Chondrocyte (in vitro differentiated cells): ENCODE measurements at regions not wholly inside any gene's neighbourhood (a gene's known extent, or its start where the extent isn't known, plus 50 kb on each side); places are given as distances from the start of the nearest gene placed in this dataset.
"Not testable (repeated sequence)": the region's sequence is repeated elsewhere in the genome, so short reads cannot be mapped to it uniquely, and the experiment has no call there.

Source experiments
- DNase-seq: peaks from one replicate; pipeline ENCODE4 v3.0.0; 2021; ENCODE audit warnings: mixed read lengths, low spot score
- H3K27ac Mint-ChIP-seq: one replicate; pipeline ENCODE4 v1.8.0; 2021; ENCODE audit warnings: mild to moderate bottlenecking, moderate library complexity, mixed read lengths; ENCODE audit not compliant: unreplicated experiment
- H3K27me3 Mint-ChIP-seq: 2 replicates; pipeline ENCODE4 v1.8.0; 2021; ENCODE audit warnings: low read depth, mixed read lengths
- H3K36me3 Mint-ChIP-seq: 2 replicates; pipeline ENCODE4 v1.8.0; 2021; ENCODE audit warnings: low read depth, mixed read lengths
- H3K4me1 Mint-ChIP-seq: 2 replicates; pipeline ENCODE4 v1.8.0; 2021; ENCODE audit warnings: low read depth, mild to moderate bottlenecking, mixed read lengths
- H3K4me3 Mint-ChIP-seq: one replicate; pipeline ENCODE4 v1.8.0; 2021; ENCODE audit warnings: mild to moderate bottlenecking, moderate library complexity, mixed read lengths; ENCODE audit not compliant: unreplicated experiment
- H3K9me3 Mint-ChIP-seq: 2 replicates; pipeline ENCODE4 v1.8.0; 2021; ENCODE audit warnings: low read depth, mixed read lengths
- TF ChIP-seq, protein P1 (sequence below): fragments of 200-600 bp; sonication (generic); IDR thresholded peaks from 2 replicates; pipeline ENCODE4 v1.5.0; 2021; ENCODE audit warnings: antibody characterized with exemption, mild to moderate bottlenecking, moderate library complexity

DNA sequence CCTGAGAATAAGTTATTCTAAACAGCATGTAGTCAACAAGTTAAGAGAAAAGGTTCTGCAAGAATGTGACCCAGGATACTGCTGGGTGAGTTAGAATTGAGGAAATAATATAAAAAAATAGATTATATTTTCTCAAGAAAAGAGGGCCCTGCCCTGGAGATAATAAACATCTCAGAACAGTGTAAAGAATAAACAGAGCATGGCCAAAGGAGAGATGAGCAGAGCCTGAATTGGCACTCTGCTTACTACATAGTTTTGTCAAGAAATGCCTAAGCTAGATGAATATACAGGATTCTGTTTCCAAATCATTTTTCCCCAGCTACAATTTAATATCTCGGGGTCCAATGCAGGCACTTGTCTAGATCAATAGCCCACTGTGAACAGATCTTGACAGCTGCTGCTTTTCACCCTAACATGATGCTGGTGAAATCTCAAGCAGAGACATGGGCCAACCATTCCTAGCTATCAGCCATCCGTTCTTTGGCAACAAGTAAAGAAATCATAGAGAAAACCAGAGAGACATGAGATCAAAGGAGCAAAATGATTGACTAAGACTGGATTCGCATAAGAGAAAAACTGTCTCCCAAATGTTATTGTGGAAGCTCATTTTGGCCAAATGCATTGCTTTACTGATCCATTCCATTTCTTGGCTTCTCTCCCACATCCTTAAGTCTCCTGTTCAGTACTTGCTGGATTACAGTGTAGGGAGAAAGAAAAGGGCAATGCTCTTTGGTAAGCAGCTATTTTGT, 173.2 kb downstream of the PRELID2 start:
- no peak overlapping the region for H3K4me3 Mint-ChIP-seq
- H3K27ac Mint-ChIP-seq = no peak overlapping the region
- H3K9me3 Mint-ChIP-seq = no peaks in the 10 kb centered on the region
- TF ChIP-seq, protein P1, sequence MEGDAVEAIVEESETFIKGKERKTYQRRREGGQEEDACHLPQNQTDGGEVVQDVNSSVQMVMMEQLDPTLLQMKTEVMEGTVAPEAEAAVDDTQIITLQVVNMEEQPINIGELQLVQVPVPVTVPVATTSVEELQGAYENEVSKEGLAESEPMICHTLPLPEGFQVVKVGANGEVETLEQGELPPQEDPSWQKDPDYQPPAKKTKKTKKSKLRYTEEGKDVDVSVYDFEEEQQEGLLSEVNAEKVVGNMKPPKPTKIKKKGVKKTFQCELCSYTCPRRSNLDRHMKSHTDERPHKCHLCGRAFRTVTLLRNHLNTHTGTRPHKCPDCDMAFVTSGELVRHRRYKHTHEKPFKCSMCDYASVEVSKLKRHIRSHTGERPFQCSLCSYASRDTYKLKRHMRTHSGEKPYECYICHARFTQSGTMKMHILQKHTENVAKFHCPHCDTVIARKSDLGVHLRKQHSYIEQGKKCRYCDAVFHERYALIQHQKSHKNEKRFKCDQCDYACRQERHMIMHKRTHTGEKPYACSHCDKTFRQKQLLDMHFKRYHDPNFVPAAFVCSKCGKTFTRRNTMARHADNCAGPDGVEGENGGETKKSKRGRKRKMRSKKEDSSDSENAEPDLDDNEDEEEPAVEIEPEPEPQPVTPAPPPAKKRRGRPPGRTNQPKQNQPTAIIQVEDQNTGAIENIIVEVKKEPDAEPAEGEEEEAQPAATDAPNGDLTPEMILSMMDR = no peak
- H3K27me3 Mint-ChIP-seq = no peaks in the 10 kb centered on the region
- no peak for DNase-seq
- H3K4me1 Mint-ChIP-seq = no peaks in the 10 kb centered on the region
- H3K36me3 Mint-ChIP-seq = peaks cover 1% of the 10 kb centered on the region

DNA sequence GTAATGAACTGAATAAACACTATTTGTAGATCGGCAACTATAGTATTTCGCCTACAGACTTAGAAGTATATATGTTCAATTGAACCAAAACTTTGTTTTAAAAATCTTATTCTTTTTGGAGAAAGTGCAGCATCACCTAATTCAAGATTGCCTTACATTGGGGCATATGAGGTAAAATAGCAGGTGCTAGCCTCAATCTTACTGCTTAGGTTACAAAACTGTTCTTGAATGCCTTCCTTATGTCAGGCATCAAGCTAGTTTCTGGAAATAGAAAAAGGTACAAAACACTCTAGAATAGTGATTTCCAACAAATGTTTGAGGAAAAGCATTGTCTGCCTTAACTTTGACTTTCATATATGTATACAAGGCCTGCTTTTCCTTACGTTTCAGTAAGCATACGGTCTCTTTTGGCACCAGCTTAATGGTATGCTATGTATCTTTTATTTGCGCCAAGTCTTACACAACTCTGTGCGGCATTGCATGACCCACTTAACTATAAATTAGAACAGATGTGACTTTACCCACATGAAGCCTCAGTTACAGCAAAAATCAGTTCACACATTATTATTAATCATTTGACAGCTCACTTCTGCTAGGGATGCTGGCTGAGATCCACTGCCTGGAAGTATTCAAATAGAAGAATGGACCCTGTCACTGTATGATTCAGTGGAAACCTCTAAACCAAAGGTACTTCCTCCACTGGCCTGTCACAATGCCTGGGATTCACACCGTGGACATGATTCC, 174.1 kb downstream of the PRELID2 start:
- H3K4me1 Mint-ChIP-seq = no peaks in the 10 kb centered on the region
- H3K27me3 Mint-ChIP-seq = no peaks in the 10 kb centered on the region
- H3K9me3 Mint-ChIP-seq = peaks cover under 1% of the 10 kb centered on the region
- TF ChIP-seq, protein P1 = no peak
- H3K4me3 Mint-ChIP-seq = no peak overlapping the region
- DNase-seq = no peak
- peaks cover 1% of the 10 kb centered on the region for H3K36me3 Mint-ChIP-seq
- H3K27ac Mint-ChIP-seq = no peak overlapping the region

DNA sequence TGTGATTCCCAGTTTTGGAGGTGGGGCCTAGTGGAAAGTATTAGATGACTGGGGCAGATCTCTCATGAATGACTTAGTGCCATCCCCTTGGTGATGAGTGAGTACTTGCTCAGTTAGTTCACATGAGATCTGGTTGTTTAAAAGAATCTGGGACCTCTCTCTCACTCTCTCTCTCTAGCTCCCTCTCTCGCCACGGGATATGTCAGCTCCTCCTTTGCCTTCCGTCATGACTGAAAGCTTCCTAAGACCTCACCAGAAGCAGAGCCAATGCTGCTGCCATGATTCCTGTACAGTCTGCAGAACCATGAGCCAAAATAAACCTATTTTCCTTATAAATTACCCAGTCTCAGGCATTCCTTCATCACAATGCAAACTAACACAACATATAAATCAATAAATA, 176.7 kb downstream of the PRELID2 start:
- Mint-ChIP-seq H3K27ac (no peak overlapping the region), H3K9me3 (peaks cover 12% of the 10 kb centered on the region), H3K36me3 (peaks cover 7% of the 10 kb centered on the region), H3K4me3 (no peak overlapping the region), H3K4me1 (no peaks in the 10 kb centered on the region), H3K27me3 (no peaks in the 10 kb centered on the region)
- TF ChIP-seq, protein P1 = no peak
- DNase-seq = no peak

DNA sequence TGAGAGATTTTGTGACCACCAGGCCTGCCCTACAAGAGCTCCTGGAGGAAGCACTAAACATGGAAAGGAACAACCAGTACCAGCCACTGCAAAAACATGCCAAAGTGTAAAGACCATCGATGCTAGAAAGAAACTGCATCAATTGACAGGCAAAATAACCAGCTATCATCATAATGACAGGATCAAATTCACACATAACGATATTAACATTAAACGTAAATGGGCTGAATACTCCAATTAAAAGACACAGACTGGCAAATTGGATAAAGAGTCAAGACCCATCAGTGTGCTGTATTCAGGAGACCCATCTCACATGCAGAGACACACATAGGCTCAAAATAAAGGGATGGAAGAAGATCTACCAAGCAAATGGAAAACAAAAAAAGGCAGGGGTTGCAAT, 182.4 kb downstream of the PRELID2 start:
- H3K27me3 Mint-ChIP-seq, DNase-seq, H3K27ac Mint-ChIP-seq, H3K4me3 Mint-ChIP-seq, H3K4me1 Mint-ChIP-seq: not testable (repeated sequence)
- peaks cover 13% of the 10 kb centered on the region for H3K36me3 Mint-ChIP-seq
- peaks cover 22% of the 10 kb centered on the region for H3K9me3 Mint-ChIP-seq

DNA sequence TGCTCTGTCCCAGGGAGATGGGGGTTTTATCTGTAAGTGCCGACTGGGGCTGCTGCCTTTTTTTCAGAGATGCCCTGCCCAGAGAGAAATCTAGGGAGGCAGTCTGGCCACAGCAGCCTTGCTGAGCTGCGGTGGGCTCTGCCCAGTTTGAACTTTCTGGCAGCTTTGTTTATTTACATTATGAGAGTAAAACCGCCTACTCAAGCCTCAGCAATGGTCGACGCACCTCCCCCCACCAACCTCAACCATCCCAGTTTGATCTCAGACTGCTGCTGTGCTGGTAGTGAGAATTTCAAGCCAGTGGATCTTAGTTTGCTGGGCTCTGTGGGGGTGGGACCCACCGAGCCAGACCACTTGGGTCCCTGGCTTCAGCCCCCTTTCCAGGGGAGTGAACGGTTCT, 188.0 kb downstream of the PRELID2 start:
- H3K27me3 Mint-ChIP-seq, DNase-seq, H3K27ac Mint-ChIP-seq, H3K4me1 Mint-ChIP-seq, H3K4me3 Mint-ChIP-seq: not testable (repeated sequence)
- peaks cover 11% of the 10 kb centered on the region for H3K36me3 Mint-ChIP-seq
- peaks cover 36% of the 10 kb centered on the region for H3K9me3 Mint-ChIP-seq

DNA sequence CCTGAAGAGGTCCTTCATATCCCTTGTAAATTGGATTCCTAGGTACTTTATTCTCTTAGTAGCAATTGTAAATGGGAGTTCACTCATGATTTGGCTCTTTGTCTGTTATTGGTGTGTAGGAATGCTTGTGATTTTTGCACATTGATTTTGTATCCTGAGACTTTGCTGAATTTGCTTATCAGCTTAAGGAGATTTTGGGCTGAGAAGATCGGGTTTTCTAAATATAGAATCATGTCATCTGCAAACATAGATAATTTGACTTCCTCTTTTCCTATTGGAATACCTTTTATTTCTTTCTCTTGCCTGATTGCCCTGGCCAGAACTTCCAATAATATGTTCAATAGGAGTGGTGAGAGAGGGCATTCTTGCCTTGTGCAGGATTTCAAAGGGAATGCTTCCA, 191.9 kb downstream of the PRELID2 start:
- H3K27ac Mint-ChIP-seq, H3K27me3 Mint-ChIP-seq, H3K4me3 Mint-ChIP-seq, H3K36me3 Mint-ChIP-seq, H3K4me1 Mint-ChIP-seq, DNase-seq: not testable (repeated sequence)
- H3K9me3 Mint-ChIP-seq = peaks cover 35% of the 10 kb centered on the region
